Stimulated activated CD8-positive, alpha-beta memory T cell treated with anti-CD3 and anti-CD28 coated beads, Interleukin-15, amount 100 ng/mL, for 4 hours (primary cell): ENCODE measurements at regions not wholly inside any gene's neighbourhood (a gene's known extent, or its start where the extent isn't known, plus 50 kb on each side); places are given as distances from the start of the nearest gene placed in this dataset.
"Not testable (repeated sequence)": the region's sequence is repeated elsewhere in the genome, so short reads cannot be mapped to it uniquely, and the experiment has no call there.

Experiments
- DNase-seq, 2 donors: peaks; one replicate each; pipeline ENCODE4 v3.0.0-alpha.2; 2020; ENCODE audit warnings: low read depth in 2 of 2

DNA sequence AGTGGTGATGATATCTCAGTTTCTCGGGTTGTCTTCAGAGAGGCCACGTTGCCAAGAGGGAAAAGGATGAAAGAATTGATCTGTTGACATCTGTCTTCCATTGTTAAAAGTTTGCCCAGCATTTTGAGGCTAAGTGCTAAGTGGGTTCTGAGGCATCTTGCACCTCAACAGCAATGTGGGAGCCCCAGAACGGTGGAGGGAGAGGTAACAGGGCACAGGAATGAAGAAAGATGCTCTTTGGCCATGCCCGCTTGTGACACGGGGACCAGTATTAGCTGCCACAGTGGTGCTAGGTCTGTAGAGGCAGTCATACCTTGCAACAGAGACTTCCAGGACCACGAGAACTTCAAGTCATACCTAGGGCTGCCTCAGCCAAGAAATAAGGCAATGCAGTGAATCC is 106.6 kb upstream of the NUPR2 start:
- DNase-seq = no peak

- no peak for DNase-seq
Observed at GRCh38 chr7:56219017-56219416, 102.8 kb upstream of the NUPR2 start.

DNA sequence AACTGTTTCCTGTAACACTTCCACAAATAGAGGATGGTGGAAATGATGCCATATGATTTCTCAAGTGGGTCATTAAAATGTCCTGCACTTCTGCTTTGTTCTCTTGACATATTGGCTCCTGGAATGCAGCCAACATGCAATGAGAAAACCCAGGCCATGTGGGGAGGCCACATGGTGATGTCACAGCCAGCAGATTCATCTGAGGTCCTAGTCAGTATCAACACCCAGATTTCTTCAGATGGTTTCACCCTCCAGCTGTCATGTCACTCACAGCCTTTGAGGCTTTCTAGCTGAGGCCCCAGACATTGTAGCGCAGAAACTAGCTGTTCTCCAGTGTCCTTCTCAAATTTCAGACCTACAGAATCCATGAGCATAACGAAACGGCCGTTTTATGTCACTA is 102.3 kb upstream of the NUPR2 start:
- no peak for DNase-seq

DNA sequence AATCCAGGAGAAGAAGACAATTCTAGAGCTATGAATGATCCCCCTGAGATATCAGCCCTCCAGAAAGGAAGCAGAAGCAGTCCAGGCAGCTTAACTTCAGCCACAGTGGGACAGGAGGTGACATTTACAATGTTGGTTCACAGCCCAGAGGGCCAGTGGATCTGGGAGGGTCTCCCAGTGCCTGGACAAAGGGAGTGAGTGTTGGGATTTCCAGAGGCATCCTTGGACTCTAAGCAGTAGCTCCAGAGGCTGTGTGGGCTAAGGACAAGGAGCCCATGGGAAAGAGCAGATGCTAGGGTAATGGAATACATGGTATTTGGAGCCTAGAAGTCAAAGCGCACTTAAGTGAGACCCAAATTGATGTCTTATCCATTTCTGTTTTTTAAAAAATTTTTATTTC is 97.4 kb upstream of the NUPR2 start:
- no peak for DNase-seq

GRCh38 chr7:56206420-56206819 is 90.2 kb upstream of the NUPR2 start:
- DNase-seq = no peak

GRCh38 chr7:56199639-56200038 is 83.4 kb upstream of the NUPR2 start:
- no peak for DNase-seq

- DNase-seq = not testable (repeated sequence)
Observed at GRCh38 chr7:56196195-56196594, 80.0 kb upstream of the NUPR2 start.

GRCh38 chr7:56188823-56189346 is 72.7 kb upstream of the NUPR2 start:
- no peak for DNase-seq

DNA sequence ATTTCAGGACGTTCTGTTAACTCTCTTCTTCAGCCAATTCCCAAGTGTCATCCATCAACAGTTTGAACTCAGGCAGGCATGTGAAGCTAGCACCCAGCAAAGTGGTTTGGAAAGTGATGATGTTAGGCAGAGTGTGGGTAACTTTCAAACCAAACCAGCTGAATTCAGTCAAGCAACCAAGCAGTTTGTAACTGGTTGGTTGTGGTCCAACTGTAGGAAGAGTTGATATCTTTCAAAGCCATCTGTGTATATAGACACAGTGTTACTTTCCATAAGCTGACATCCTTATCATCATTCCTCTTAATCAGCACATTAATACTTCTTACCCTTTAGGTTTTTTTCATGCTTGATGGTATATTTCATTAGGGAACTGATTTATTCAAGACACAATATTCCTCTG is 72.2 kb upstream of the NUPR2 start:
- no peak for DNase-seq

- DNase-seq = no peak
Observed at GRCh38 chr7:56181010-56181409, 64.8 kb upstream of the NUPR2 start.

DNA sequence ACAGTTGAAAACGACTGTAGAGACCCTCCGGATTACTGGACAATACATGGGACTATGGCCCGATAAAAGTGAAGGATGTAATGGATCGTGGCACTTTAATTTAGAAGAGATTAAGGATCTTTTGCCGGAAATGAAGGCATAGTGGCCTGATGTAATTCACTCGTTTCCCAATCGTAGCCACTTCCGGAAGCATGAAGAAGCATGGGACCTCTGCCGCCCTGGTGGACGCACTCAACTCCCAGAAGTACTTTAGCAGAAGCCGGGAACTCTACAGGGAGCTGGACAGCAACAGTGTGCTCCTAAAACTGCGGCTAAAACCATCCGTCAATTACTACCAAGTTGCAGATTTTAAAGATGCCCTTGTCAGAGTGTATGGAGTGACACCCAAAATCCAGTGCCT is 59.6 kb upstream of the NUPR2 start:
- no peak for DNase-seq

- DNase-seq = no peak
Observed at GRCh38 chr7:56174875-56175760, 58.9 kb upstream of the NUPR2 start.

GRCh38 chr7:56174346-56174874 is 58.2 kb upstream of the NUPR2 start:
- DNase-seq = no peak
